Spleen (tissue), 7 donors: ENCODE measurements at regions not wholly inside any gene's neighbourhood (a gene's known extent, or its start where the extent isn't known, plus 50 kb on each side); places are given as distances from the start of the nearest gene placed in this dataset.

Experiments
- POLR2AphosphoS5 ChIP-seq, 3 donors: sonication (generic); formaldehyde crosslinking; IDR thresholded peaks; one replicate each; pipeline ENCODE4 v1.5.1; 2017; ENCODE audit warnings: antibody characterized with exemption in 3 of 3
- TF ChIP-seq, protein P1 (sequence below), 11 experiments: fragments of 200-600 bp in 7 of 11; fragments of 450-650 bp in 4 of 11; sonication (generic) in 4 of 11; IDR thresholded peaks in 8 of 11; conservative IDR thresholded peaks in 3 of 11; 1 replicate in 7 of 11; 2 replicates in 4 of 11; pipeline versions ENCODE4 v1.4.0 to v1.8.0; 2016 to 2021; ENCODE audit warnings: antibody characterized with exemption in 11 of 11, inconsistent platforms in 4 of 11, mild to moderate bottlenecking in 1 of 11
- donor health status: DM: no; HTN: no; CAD: no; lungs with moderate emphysema.
- donor health status: DM: no; HTN: no; CAD: no.
- donor health status: DM: no; HTN: no; CAD: no.

DNA sequence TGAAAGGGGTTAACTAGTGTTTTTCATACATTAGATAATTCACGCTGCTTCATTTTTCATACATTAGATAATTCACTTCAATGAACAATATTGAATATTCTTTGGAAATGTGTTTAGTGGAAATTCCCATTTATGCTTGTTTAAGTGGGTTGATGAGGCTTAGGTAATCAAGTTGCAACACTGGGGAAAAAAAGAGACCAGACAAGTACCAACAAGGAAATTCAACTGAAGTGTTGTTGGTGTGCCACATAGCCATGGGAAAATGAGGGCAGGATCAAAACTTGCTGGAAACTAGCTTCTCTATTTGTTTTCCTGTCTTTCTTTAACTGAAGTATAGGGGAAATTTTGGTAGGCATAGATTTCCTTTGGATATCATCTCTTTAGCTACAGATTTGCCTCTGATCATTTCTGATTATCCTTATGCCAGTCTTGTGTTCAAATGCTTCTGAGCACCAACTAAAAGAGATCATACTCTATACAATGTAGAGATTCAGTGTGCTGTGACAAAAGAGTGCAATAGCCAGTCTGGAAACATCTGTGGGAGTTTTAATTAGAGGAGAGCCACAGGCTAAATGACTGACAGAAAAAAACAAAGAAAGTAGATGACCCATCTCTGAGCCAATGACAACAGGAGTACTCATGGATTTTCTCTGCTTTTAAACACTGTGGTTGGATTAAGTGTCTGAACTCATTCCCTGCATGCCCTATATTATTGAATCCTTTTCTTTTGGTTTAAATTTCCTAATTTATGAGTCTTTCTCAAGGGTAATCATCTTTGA, 67.6 kb upstream of the CTSC start:
- TF ChIP-seq, protein P1, sequence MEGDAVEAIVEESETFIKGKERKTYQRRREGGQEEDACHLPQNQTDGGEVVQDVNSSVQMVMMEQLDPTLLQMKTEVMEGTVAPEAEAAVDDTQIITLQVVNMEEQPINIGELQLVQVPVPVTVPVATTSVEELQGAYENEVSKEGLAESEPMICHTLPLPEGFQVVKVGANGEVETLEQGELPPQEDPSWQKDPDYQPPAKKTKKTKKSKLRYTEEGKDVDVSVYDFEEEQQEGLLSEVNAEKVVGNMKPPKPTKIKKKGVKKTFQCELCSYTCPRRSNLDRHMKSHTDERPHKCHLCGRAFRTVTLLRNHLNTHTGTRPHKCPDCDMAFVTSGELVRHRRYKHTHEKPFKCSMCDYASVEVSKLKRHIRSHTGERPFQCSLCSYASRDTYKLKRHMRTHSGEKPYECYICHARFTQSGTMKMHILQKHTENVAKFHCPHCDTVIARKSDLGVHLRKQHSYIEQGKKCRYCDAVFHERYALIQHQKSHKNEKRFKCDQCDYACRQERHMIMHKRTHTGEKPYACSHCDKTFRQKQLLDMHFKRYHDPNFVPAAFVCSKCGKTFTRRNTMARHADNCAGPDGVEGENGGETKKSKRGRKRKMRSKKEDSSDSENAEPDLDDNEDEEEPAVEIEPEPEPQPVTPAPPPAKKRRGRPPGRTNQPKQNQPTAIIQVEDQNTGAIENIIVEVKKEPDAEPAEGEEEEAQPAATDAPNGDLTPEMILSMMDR (IDR thresholded peaks at IDR 0.05 in 8 of 11, conservative IDR thresholded peaks at IDR 0.05 in 3 of 11) = no peak
- TF ChIP-seq POLR2AphosphoS5 (IDR thresholded peaks at IDR 0.05) = no peak
